ENCODE measurements at regions not wholly inside any gene's neighbourhood (a gene's known extent, or its start where the extent isn't known, plus 50 kb on each side); places are given as distances from the start of the nearest gene placed in this dataset.

DNA sequence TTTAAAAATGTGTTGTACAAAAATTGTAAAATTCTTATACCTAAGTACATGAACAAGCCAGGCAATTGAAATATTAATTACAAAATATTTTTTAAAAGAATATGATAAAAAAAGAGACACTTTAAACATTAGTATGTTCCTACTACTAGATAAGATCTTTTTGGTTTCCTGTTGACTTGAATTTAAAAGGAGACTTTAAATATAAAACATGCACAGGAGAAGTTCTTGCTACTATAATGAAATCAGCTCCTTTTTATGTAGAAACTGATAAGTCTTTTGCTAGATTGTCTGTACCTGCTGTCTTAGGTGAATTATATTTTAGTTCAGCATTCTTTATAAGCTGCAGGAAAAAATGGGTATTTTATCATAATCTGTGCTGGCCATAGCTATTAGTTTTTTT, 140.2 kb downstream of the TNFSF13B start:
- Histone ChIP-seq H3K27me3 (ENCODE audit: insufficient read depth, low read length) (peaks cover 18% of the 10 kb centered on the region; the same call in 1 of the 2 replicates), H3K36me3 (ENCODE audit: control insufficient read depth in 1 of 2, insufficient read depth in 2 of 2, low read length in 2 of 2) (no peaks in the 10 kb centered on the region), H3K9me3 (ENCODE audit: control insufficient read depth in 1 of 2, insufficient read depth in 1 of 2, low read depth in 1 of 2, low read length in 2 of 2) (no peaks in the 10 kb centered on the region), H3K27ac (ENCODE audit: low read depth, low read length) (no peak overlapping the region), H3K9me2 (ENCODE audit: insufficient read depth) (no peaks in the 10 kb centered on the region), H3K79me2 (ENCODE audit: insufficient read depth, low read length) (no peaks in the 10 kb centered on the region), H3K4me1 (ENCODE audit: control insufficient read depth in 1 of 2, insufficient read depth in 2 of 2, low read length in 2 of 2) (no peaks in the 10 kb centered on the region), H3K9ac (ENCODE audit: low read length) (no peak overlapping the region), H3K4me2 (ENCODE audit: low read length) (no peak overlapping the region), H4K20me1 (ENCODE audit: insufficient read depth) (no peaks in the 10 kb centered on the region), H2AFZ (ENCODE audit: low read depth, low read length, poor library complexity, severe bottlenecking) (no peak overlapping the region), H3K4me3 (replicated peaks in 1 of 2; ENCODE audit: low read depth in 1 of 2, low read length in 2 of 2) (no peak overlapping the region)
- ATAC-seq (no peak), DNase-seq (ENCODE audit: low read depth, low spot score) (no peak)
- ChIA-PET RAD21 (ENCODE audit: low non-redundant PET in 1 of 2, low total read pairs in 2 of 2, uncharacterized antibody in 2 of 2, unreplicated experiment in 2 of 2) (no interaction called here), CTCF (no interaction called here), POLR2A (no interaction called here)
- TF ChIP-seq CBX3 (IDR thresholded peaks at IDR 0.05; ENCODE audit: low read depth) (no peak), TCF7L2 (IDR thresholded peaks at IDR 0.05; ENCODE audit: borderline replicate concordance, extremely low read depth, insufficient read depth, insufficient read length) (no peak), JUND (IDR thresholded peaks at IDR 0.05) (no peak), ELF1 (IDR thresholded peaks at IDR 0.05; ENCODE audit: borderline replicate concordance, low read depth) (no peak), POLR2A (IDR thresholded peaks at IDR 0.05; ENCODE audit: borderline replicate concordance, extremely low read depth, insufficient read depth, insufficient read length) (no peak), EGR1 (IDR thresholded peaks at IDR 0.05; ENCODE audit: low read depth) (no peak), FOSL1 (IDR thresholded peaks at IDR 0.05; ENCODE audit: low read depth) (no peak), ZNF274 (IDR thresholded peaks at IDR 0.05; ENCODE audit: low read depth, low read length) (no peak), ZFX (IDR thresholded peaks at IDR 0.05) (no peak), RAD21 (IDR thresholded peaks at IDR 0.05; ENCODE audit: low read depth) (no peak), YY1 (IDR thresholded peaks at IDR 0.05; ENCODE audit: extremely low read depth, insufficient replicate concordance, low read depth, low read length) (no peak), CEBPB (IDR thresholded peaks at IDR 0.05; ENCODE audit: low read depth) (no peak), EZH2phosphoT487 (IDR thresholded peaks at IDR 0.05; ENCODE audit: borderline replicate concordance) (no peak), POLR2AphosphoS5 (IDR thresholded peaks at IDR 0.05; ENCODE audit: low read depth, low read length) (no peak)
- TF ChIP-seq, protein P1, sequence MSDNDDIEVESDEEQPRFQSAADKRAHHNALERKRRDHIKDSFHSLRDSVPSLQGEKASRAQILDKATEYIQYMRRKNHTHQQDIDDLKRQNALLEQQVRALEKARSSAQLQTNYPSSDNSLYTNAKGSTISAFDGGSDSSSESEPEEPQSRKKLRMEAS (IDR thresholded peaks at IDR 0.05): no peak
- TF ChIP-seq, protein P2, sequence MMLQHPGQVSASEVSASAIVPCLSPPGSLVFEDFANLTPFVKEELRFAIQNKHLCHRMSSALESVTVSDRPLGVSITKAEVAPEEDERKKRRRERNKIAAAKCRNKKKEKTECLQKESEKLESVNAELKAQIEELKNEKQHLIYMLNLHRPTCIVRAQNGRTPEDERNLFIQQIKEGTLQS (IDR thresholded peaks at IDR 0.05): no peak
- TF ChIP-seq, protein P3, sequence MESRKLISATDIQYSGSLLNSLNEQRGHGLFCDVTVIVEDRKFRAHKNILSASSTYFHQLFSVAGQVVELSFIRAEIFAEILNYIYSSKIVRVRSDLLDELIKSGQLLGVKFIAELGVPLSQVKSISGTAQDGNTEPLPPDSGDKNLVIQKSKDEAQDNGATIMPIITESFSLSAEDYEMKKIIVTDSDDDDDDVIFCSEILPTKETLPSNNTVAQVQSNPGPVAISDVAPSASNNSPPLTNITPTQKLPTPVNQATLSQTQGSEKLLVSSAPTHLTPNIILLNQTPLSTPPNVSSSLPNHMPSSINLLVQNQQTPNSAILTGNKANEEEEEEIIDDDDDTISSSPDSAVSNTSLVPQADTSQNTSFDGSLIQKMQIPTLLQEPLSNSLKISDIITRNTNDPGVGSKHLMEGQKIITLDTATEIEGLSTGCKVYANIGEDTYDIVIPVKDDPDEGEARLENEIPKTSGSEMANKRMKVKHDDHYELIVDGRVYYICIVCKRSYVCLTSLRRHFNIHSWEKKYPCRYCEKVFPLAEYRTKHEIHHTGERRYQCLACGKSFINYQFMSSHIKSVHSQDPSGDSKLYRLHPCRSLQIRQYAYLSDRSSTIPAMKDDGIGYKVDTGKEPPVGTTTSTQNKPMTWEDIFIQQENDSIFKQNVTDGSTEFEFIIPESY (IDR thresholded peaks at IDR 0.05; ENCODE audit: extremely low read depth, insufficient replicate concordance, low read length): no peak
- intact Hi-C loops (cut with micrococcal nuclease): no loop called here
- BruUV-seq (replicated peaks): no TSS peak

Measured in HCT116 (cell line).